NB4 (cell line): ENCODE measurements at regions not wholly inside any gene's neighbourhood (a gene's known extent, or its start where the extent isn't known, plus 50 kb on each side); places are given as distances from the start of the nearest gene placed in this dataset.
"Not testable (repeated sequence)": the region's sequence is repeated elsewhere in the genome, so short reads cannot be mapped to it uniquely, and the experiment has no call there.

Experiments used
- DNase-seq: peaks from one replicate; pipeline ENCODE4 v3.0.0; 2010; ENCODE audit warnings: low read depth
- H3K4me3 ChIP-seq: one replicate; pipeline ENCODE4 v1.5.1; 2011; ENCODE audit warnings: mild to moderate bottlenecking, low read depth, low read length, moderate library complexity
- CTCF ChIP-seq: IDR thresholded peaks from one replicate; pipeline ENCODE4 v1.5.1; 2012; ENCODE audit warnings: low read depth, low read length
- MAX ChIP-seq: IDR thresholded peaks from 2 replicates; pipeline ENCODE4 v1.6.1; 2011; ENCODE audit warnings: low read depth, low read length
- MYC ChIP-seq: IDR thresholded peaks from 2 replicates; pipeline ENCODE4 v1.6.1; 2011; ENCODE audit warnings: low read depth, low read length
- POLR2A ChIP-seq: IDR thresholded peaks from 2 replicates; pipeline ENCODE4 v1.6.1; 2011; ENCODE audit warnings: mild to moderate bottlenecking; ENCODE audit not compliant: insufficient read length; ENCODE audit errors: extremely low read depth

- no peak overlapping the region for H3K4me3 ChIP-seq
- no peak for TF ChIP-seq MAX
- DNase-seq = no peak
Measured at GRCh38 chr15:59762558-59762957, 73.4 kb upstream of the BNIP2 start.

- DNase-seq, H3K4me3 ChIP-seq: not testable (repeated sequence)
Measured at GRCh38 chr15:59760256-59760655, 71.1 kb upstream of the BNIP2 start.

- no peak overlapping the region for H3K4me3 ChIP-seq
- TF ChIP-seq MAX (no peak), POLR2A (no peak), CTCF (peak; percentile 2), MYC (no peak)
- peak; percentile 17 for DNase-seq
Measured at GRCh38 chr15:59751552-59752413, 62.7 kb upstream of the BNIP2 start.

- peak; percentile 38 for DNase-seq
- TF ChIP-seq MAX (no peak), POLR2A (no peak), MYC (no peak), CTCF (no peak)
- H3K4me3 ChIP-seq = no peak overlapping the region
Measured at GRCh38 chr15:59746777-59747176, 57.7 kb upstream of the BNIP2 start.

GRCh38 chr15:59741274-59741906 is 52.3 kb upstream of the BNIP2 start:
- H3K4me3 ChIP-seq = no peak overlapping the region
- TF ChIP-seq MAX (no peak), CTCF (peak; percentile 33)
- peak; percentile 29 for DNase-seq

GRCh38 chr15:59739557-59740186 is 50.6 kb upstream of the BNIP2 start:
- DNase-seq = no peak
- TF ChIP-seq MAX (no peak), POLR2A (no peak)
- no peak overlapping the region for H3K4me3 ChIP-seq
